ENCODE measurements at regions not wholly inside any gene's neighbourhood (a gene's known extent, or its start where the extent isn't known, plus 50 kb on each side); places are given as distances from the start of the nearest gene placed in this dataset.

- Histone ChIP-seq H3K27ac (ENCODE audit: low read depth, low read length) (no peak overlapping the region), H3K36me3 (ENCODE audit: control insufficient read depth, insufficient read depth, low read length) (no peaks in the 10 kb centered on the region), H3K9ac (ENCODE audit: extremely low read depth, low read length, poor library complexity, severe bottlenecking) (no peak overlapping the region), H3K9me3 (ENCODE audit: control insufficient read depth, low read length) (no peaks in the 10 kb centered on the region), H3K4me1 (ENCODE audit: control insufficient read depth, insufficient read depth, low read length) (no peaks in the 10 kb centered on the region), H3K27me3 (ENCODE audit: control insufficient read depth, insufficient read depth, low read length, poor library complexity, severe bottlenecking) (no peaks in the 10 kb centered on the region), H3K4me3 (ENCODE audit: low read length) (no peak overlapping the region)
- peak; percentile 67 for DNase-seq
- TF ChIP-seq CTCF (conservative IDR thresholded peaks at IDR 0.05) = no peak
- Mint-ChIP-seq H3K4me1 (peaks cover 15% of the 10 kb centered on the region), H3K36me3 (ENCODE audit: low read depth) (no peaks in the 10 kb centered on the region), H3K27me3 (ENCODE audit: insufficient read depth) (no peaks in the 10 kb centered on the region), H3K27ac (no peak overlapping the region), H3K9me3 (peaks cover 2% of the 10 kb centered on the region), H3K4me3 (no peak overlapping the region)
- 88 to 90% methylated on average over 2 to 10 of the region's 10 CpGs for WGBS, 2 experiments (ENCODE audit: insufficient coverage in 1 of 2, insufficient read length in 1 of 2)
These were observed 265.1 kb downstream of the EIPR1 start for GRCh38 chr2:3112553-3112952.

- H3K4me3 Mint-ChIP-seq = no peak overlapping the region
- no peak overlapping the region for H3K27ac Mint-ChIP-seq
- no peaks in the 10 kb centered on the region for H3K4me1 ChIP-seq (ENCODE audit: control insufficient read depth, insufficient read depth, low read length)
- no peak overlapping the region for H3K9ac ChIP-seq (ENCODE audit: extremely low read depth, low read length, poor library complexity, severe bottlenecking)
- DNase-seq = no peak
- H3K36me3 Mint-ChIP-seq (ENCODE audit: low read depth) = no peaks in the 10 kb centered on the region
- no peaks in the 10 kb centered on the region for H3K27me3 Mint-ChIP-seq (ENCODE audit: insufficient read depth)
- H3K27me3 ChIP-seq (ENCODE audit: control insufficient read depth, insufficient read depth, low read length, poor library complexity, severe bottlenecking) = no peaks in the 10 kb centered on the region
- peaks cover 11% of the 10 kb centered on the region for H3K4me1 Mint-ChIP-seq
- H3K4me3 ChIP-seq (ENCODE audit: low read length) = no peak overlapping the region
- peaks cover 2% of the 10 kb centered on the region for H3K9me3 Mint-ChIP-seq
- 87 to 89% methylated on average over 5 to 6 of the region's 6 CpGs for WGBS, 2 experiments (ENCODE audit: insufficient coverage in 1 of 2, insufficient read length in 1 of 2)
- TF ChIP-seq CTCF (conservative IDR thresholded peaks at IDR 0.05) = no peak
- H3K36me3 ChIP-seq (ENCODE audit: control insufficient read depth, insufficient read depth, low read length) = no peaks in the 10 kb centered on the region
- no peak overlapping the region for H3K27ac ChIP-seq (ENCODE audit: low read depth, low read length)
- no peaks in the 10 kb centered on the region for H3K9me3 ChIP-seq (ENCODE audit: control insufficient read depth, low read length)
These were observed 265.5 kb downstream of the EIPR1 start for GRCh38 chr2:3112131-3112530.

- H3K27ac Mint-ChIP-seq = no peak overlapping the region
- WGBS, 2 experiments (ENCODE audit: insufficient coverage in 1 of 2, insufficient read length in 1 of 2) = 93% methylated on average over 5 to 7 of the region's 7 CpGs
These were observed 266.5 kb downstream of the EIPR1 start for GRCh38 chr2:3110994-3111666.

More at GRCh38 chr2:3110994-3111666, 266.5 kb downstream of the EIPR1 start:
- H3K27me3 Mint-ChIP-seq (ENCODE audit: insufficient read depth) = no peaks in the 10 kb centered on the region
- Histone ChIP-seq H3K27ac (ENCODE audit: low read depth, low read length) (no peak overlapping the region), H3K27me3 (ENCODE audit: control insufficient read depth, insufficient read depth, low read length, poor library complexity, severe bottlenecking) (no peaks in the 10 kb centered on the region), H3K9ac (ENCODE audit: extremely low read depth, low read length, poor library complexity, severe bottlenecking) (no peak overlapping the region), H3K4me3 (ENCODE audit: low read length) (no peak overlapping the region), H3K36me3 (ENCODE audit: control insufficient read depth, insufficient read depth, low read length) (no peaks in the 10 kb centered on the region), H3K9me3 (ENCODE audit: control insufficient read depth, low read length) (no peaks in the 10 kb centered on the region), H3K4me1 (ENCODE audit: control insufficient read depth, insufficient read depth, low read length) (no peaks in the 10 kb centered on the region)
- no peak for TF ChIP-seq CTCF (conservative IDR thresholded peaks at IDR 0.05)
- H3K4me1 Mint-ChIP-seq = peaks cover 10% of the 10 kb centered on the region
- H3K4me3 Mint-ChIP-seq = no peak overlapping the region
- H3K36me3 Mint-ChIP-seq (ENCODE audit: low read depth) = no peaks in the 10 kb centered on the region
- peaks cover 2% of the 10 kb centered on the region for H3K9me3 Mint-ChIP-seq
- no peak for DNase-seq
